ENCODE measurements at regions not wholly inside any gene's neighbourhood (a gene's known extent, or its start where the extent isn't known, plus 50 kb on each side); places are given as distances from the start of the nearest gene placed in this dataset.

DNA sequence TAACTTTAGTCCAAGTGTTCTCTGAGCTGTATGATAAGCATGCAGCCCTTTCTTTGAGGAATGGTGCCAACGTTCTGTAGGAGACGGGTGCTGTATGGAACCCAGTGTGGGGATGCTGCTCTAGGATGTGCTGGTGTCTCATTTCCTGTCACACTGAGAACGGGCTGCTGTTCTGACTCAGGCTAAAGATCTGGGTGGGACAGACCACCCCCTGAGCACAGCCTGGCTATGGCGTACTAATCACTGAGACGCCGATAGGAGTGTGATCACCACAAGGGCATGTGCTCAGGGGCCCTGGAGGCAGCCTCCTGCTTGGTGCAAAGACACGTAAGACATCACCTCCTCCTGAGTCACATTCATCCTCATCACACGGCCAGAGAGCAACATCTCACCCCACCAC, 240.4 kb downstream of the IRX2 start:
- no peak overlapping the region for H2AFZ ChIP-seq (ENCODE audit: low read depth, low read length)
- H3K27me3 ChIP-seq (ENCODE audit: insufficient read depth, low read length, poor library complexity), result no peaks in the 10 kb centered on the region
- no peak overlapping the region for H3K4me2 ChIP-seq (ENCODE audit: insufficient read depth, low read length)
- ATAC-seq (ENCODE audit: insufficient read depth, low read depth), result no peak
- no peak overlapping the region for H3K9ac ChIP-seq (ENCODE audit: low read depth, low read length)
- no peaks in the 10 kb centered on the region for H3K4me1 ChIP-seq (ENCODE audit: insufficient read depth, low read length)
- no peaks in the 10 kb centered on the region for H3K9me3 ChIP-seq (ENCODE audit: insufficient read depth, low read length, severe bottlenecking)
- no peaks in the 10 kb centered on the region for H3K79me2 ChIP-seq (ENCODE audit: insufficient read depth, low read length)
- H3K27ac ChIP-seq (ENCODE audit: low read length), result no peak overlapping the region
- no peak for DNase-seq
- H4K20me1 ChIP-seq (ENCODE audit: insufficient read depth, low read length), result no peaks in the 10 kb centered on the region
- no peak overlapping the region for H3K4me3 ChIP-seq (ENCODE audit: low read depth in 1 of 2, low read length in 2 of 2)
- TF ChIP-seq, protein P1, sequence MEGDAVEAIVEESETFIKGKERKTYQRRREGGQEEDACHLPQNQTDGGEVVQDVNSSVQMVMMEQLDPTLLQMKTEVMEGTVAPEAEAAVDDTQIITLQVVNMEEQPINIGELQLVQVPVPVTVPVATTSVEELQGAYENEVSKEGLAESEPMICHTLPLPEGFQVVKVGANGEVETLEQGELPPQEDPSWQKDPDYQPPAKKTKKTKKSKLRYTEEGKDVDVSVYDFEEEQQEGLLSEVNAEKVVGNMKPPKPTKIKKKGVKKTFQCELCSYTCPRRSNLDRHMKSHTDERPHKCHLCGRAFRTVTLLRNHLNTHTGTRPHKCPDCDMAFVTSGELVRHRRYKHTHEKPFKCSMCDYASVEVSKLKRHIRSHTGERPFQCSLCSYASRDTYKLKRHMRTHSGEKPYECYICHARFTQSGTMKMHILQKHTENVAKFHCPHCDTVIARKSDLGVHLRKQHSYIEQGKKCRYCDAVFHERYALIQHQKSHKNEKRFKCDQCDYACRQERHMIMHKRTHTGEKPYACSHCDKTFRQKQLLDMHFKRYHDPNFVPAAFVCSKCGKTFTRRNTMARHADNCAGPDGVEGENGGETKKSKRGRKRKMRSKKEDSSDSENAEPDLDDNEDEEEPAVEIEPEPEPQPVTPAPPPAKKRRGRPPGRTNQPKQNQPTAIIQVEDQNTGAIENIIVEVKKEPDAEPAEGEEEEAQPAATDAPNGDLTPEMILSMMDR (IDR thresholded peaks at IDR 0.05; ENCODE audit: borderline replicate concordance, extremely low read depth, low read length, poor library complexity, severe bottlenecking), result no peak
- no peak for TF ChIP-seq EZH2 (IDR thresholded peaks at IDR 0.05; ENCODE audit: borderline replicate concordance, low read depth, low read length, severe bottlenecking)
- no peaks in the 10 kb centered on the region for H3K36me3 ChIP-seq (ENCODE audit: insufficient read depth, low read length)

DNA sequence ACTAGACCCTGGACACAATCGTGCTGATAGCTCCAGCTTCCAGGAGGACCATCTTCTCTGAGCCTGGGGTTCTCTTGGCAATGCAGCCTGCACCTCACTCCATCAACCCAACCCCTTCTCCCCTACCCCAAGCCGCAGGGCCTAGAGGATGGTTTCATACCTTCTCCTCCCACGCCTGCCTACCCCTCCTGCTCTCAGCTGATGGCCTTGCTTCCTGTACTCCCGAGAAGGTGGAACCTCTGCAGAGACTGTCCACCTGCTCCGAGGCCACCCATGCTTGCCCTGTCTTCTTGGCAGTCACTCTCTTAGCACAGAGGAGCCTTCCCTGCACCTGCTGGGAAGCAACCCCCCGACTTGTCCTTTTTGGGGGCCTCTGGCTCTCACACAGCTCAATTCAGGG, 241.9 kb downstream of the IRX2 start:
- Histone ChIP-seq H3K9me3 (ENCODE audit: insufficient read depth, low read length, severe bottlenecking) (no peaks in the 10 kb centered on the region), H3K27ac (ENCODE audit: low read length) (no peak overlapping the region), H3K79me2 (ENCODE audit: insufficient read depth, low read length) (no peaks in the 10 kb centered on the region), H3K4me2 (ENCODE audit: insufficient read depth, low read length) (no peak overlapping the region), H3K9ac (ENCODE audit: low read depth, low read length) (no peak overlapping the region), H4K20me1 (ENCODE audit: insufficient read depth, low read length) (no peaks in the 10 kb centered on the region), H3K4me1 (ENCODE audit: insufficient read depth, low read length) (no peaks in the 10 kb centered on the region), H3K36me3 (ENCODE audit: insufficient read depth, low read length) (no peaks in the 10 kb centered on the region), H3K4me3 (ENCODE audit: low read depth in 1 of 2, low read length in 2 of 2) (no peak overlapping the region), H2AFZ (ENCODE audit: low read depth, low read length) (no peak overlapping the region), H3K27me3 (ENCODE audit: insufficient read depth, low read length, poor library complexity) (no peaks in the 10 kb centered on the region)
- ATAC-seq (ENCODE audit: insufficient read depth, low read depth) (no peak), DNase-seq (no peak)
- TF ChIP-seq, protein P1 (IDR thresholded peaks at IDR 0.05; ENCODE audit: borderline replicate concordance, extremely low read depth, low read length, poor library complexity, severe bottlenecking), result no peak
- no peak for TF ChIP-seq EZH2 (IDR thresholded peaks at IDR 0.05; ENCODE audit: borderline replicate concordance, low read depth, low read length, severe bottlenecking)

DNA sequence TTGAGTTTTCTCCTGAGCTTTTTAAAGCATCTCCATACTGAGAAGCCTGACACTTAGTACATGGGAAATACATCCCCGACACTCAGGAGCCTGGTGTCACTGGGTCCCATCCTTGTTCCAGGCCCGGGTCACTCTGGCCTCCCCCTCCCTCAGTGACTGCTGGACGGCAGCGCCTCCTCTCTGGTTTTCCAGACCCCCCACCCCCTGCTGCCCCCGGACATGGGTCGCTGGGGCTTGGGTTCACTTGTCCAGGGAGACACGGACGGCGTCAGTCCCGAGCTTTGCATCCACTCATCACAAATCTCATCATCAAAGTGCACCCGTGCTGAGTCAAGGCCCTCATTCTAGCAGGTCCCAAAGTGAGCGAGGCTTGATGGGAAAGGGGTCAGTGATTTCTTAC, 243.0 kb downstream of the IRX2 start:
- no peaks in the 10 kb centered on the region for H3K4me1 ChIP-seq (ENCODE audit: insufficient read depth, low read length)
- no peak for ATAC-seq (ENCODE audit: insufficient read depth, low read depth)
- H3K27me3 ChIP-seq (ENCODE audit: insufficient read depth, low read length, poor library complexity), result no peaks in the 10 kb centered on the region
- TF ChIP-seq, protein P1 (IDR thresholded peaks at IDR 0.05; ENCODE audit: borderline replicate concordance, extremely low read depth, low read length, poor library complexity, severe bottlenecking), result no peak
- TF ChIP-seq EZH2 (IDR thresholded peaks at IDR 0.05; ENCODE audit: borderline replicate concordance, low read depth, low read length, severe bottlenecking), result no peak
- no peak overlapping the region for H2AFZ ChIP-seq (ENCODE audit: low read depth, low read length)
- no peak overlapping the region for H3K9ac ChIP-seq (ENCODE audit: low read depth, low read length)
- H3K79me2 ChIP-seq (ENCODE audit: insufficient read depth, low read length), result no peaks in the 10 kb centered on the region
- no peaks in the 10 kb centered on the region for H4K20me1 ChIP-seq (ENCODE audit: insufficient read depth, low read length)
- no peaks in the 10 kb centered on the region for H3K36me3 ChIP-seq (ENCODE audit: insufficient read depth, low read length)
- no peak overlapping the region for H3K4me2 ChIP-seq (ENCODE audit: insufficient read depth, low read length)
- no peak for DNase-seq
- no peak overlapping the region for H3K27ac ChIP-seq (ENCODE audit: low read length)
- H3K4me3 ChIP-seq (ENCODE audit: low read depth in 1 of 2, low read length in 2 of 2), result no peak overlapping the region
- H3K9me3 ChIP-seq (ENCODE audit: insufficient read depth, low read length, severe bottlenecking), result no peaks in the 10 kb centered on the region

DNA sequence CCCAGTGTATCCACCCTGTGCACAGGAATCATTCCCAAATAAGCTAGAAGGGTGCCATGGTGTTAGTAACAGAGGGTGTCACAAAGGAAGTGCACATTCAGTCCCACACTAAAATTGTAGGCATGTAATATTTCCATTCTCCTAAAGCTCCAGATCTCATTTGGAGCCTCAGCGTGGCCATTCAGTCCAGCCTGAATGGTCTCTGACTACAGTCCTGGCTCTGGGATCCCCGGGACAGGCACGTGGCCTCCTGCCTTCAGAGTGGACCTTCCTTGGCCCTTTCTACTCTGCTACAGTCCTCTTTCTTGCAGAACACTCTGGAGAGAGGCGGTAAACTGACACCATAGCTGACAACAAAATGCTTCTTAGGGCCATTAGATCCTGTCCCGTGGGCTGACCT, 243.9 kb downstream of the IRX2 start:
- no peaks in the 10 kb centered on the region for H3K79me2 ChIP-seq (ENCODE audit: insufficient read depth, low read length)
- H3K4me3 ChIP-seq (ENCODE audit: low read depth in 1 of 2, low read length in 2 of 2), result no peak overlapping the region
- H3K27me3 ChIP-seq (ENCODE audit: insufficient read depth, low read length, poor library complexity), result no peaks in the 10 kb centered on the region
- H3K9me3 ChIP-seq (ENCODE audit: insufficient read depth, low read length, severe bottlenecking), result no peaks in the 10 kb centered on the region
- H3K36me3 ChIP-seq (ENCODE audit: insufficient read depth, low read length), result no peaks in the 10 kb centered on the region
- H3K4me1 ChIP-seq (ENCODE audit: insufficient read depth, low read length), result no peaks in the 10 kb centered on the region
- ATAC-seq (ENCODE audit: insufficient read depth, low read depth) (no peak), DNase-seq (no peak)
- H3K27ac ChIP-seq (ENCODE audit: low read length), result no peak overlapping the region
- TF ChIP-seq, protein P1 (IDR thresholded peaks at IDR 0.05; ENCODE audit: borderline replicate concordance, extremely low read depth, low read length, poor library complexity, severe bottlenecking), result no peak
- no peak for TF ChIP-seq EZH2 (IDR thresholded peaks at IDR 0.05; ENCODE audit: borderline replicate concordance, low read depth, low read length, severe bottlenecking)
- H2AFZ ChIP-seq (ENCODE audit: low read depth, low read length), result no peak overlapping the region
- no peak overlapping the region for H3K9ac ChIP-seq (ENCODE audit: low read depth, low read length)
- no peak overlapping the region for H3K4me2 ChIP-seq (ENCODE audit: insufficient read depth, low read length)
- no peaks in the 10 kb centered on the region for H4K20me1 ChIP-seq (ENCODE audit: insufficient read depth, low read length)

Data from DND-41 (cell line).